ENCODE measurements at regions not wholly inside any gene's neighbourhood (a gene's known extent, or its start where the extent isn't known, plus 50 kb on each side); places are given as distances from the start of the nearest gene placed in this dataset.

GRCh38 chr2:82007071-82007664, 1702.6 kb upstream of the LRRTM1 start:
- TF ChIP-seq CTCF (conservative IDR thresholded peaks at IDR 0.05; ENCODE audit: low read depth, low read length) (no peak), EZH2 (IDR thresholded peaks at IDR 0.05; ENCODE audit: borderline replicate concordance, low read depth, low read length, poor library complexity, severe bottlenecking) (no peak)

Data from A673 (cell line).